ENCODE measurements at regions not wholly inside any gene's neighbourhood (a gene's known extent, or its start where the extent isn't known, plus 50 kb on each side); places are given as distances from the start of the nearest gene placed in this dataset.

- no peak for ATAC-seq
Measured at GRCh38 chr11:134571301-134571700, 159.3 kb upstream of the B3GAT1 start.

- no peak for ATAC-seq
Measured at GRCh38 chr11:134569195-134569594, 157.2 kb upstream of the B3GAT1 start.

GRCh38 chr11:134566311-134566710 lies 154.3 kb upstream of the B3GAT1 start:
- no peak for ATAC-seq

- no peak for ATAC-seq
Measured at GRCh38 chr11:134565343-134565891, 153.4 kb upstream of the B3GAT1 start.

DNA sequence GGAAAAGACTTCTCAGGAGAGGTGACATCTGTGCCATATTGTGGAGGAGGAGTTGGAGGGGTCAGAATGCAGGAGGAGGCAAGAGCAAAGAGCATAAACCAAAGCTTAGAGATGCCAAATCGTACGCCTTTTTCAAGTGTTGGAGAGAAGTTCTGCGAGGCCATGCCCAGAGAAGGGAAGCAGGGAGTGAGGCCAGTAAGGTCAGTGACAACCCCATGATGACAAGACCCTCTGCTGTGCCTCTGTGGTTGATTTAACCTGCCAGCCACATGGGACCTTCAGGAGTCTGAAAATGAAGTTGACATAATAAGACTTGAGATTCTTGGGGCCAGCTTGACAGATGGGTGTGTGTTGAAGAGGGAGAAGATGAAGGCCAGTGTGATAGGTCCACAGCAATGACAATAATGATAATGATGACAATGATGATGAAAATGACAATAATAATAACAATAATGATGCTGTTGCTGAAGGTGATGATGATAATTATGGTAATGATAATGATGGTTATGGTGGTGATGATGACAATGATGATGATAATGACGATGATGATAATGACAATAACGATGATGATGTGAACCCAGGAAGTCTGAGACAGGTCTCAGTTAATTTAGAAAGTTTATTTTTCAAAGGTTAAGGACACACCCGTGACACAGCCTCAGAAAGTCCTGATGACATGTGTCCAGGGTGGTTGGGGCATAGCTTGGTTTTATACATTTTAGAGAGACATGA lies 152.6 kb upstream of the B3GAT1 start:
- no peak for ATAC-seq

- no peak for ATAC-seq
Measured at GRCh38 chr11:134562941-134563471, 151.0 kb upstream of the B3GAT1 start.

DNA sequence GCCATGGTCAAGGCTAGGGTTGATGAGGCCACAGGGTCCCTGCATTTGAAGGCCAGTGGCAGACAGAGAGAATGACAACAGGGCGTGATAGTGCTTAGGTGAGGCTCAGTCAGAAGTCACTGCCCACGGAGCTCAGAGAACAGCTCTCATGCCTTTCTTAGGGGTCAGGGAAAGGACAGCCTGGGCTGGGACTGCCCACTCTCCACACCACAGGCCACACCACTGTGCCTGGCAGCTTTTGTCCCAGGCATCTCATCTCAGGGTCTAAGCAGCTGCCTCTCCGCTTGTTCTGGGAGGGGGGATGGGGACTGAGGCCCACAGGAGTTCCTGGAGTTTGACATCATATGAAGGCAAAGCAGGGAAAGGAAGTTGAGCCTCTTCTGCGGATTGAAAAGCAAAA lies 150.2 kb upstream of the B3GAT1 start:
- no peak for ATAC-seq

- ATAC-seq: no peak
Measured at GRCh38 chr11:134561331-134561720, 149.3 kb upstream of the B3GAT1 start.

GRCh38 chr11:134560566-134561330 lies 148.7 kb upstream of the B3GAT1 start:
- no peak for ATAC-seq

GRCh38 chr11:134560066-134560465 lies 148.0 kb upstream of the B3GAT1 start:
- ATAC-seq: no peak

- no peak for ATAC-seq
Measured at GRCh38 chr11:134559602-134559962, 147.5 kb upstream of the B3GAT1 start.

GRCh38 chr11:134558916-134559601 lies 147.0 kb upstream of the B3GAT1 start:
- no peak for ATAC-seq

GRCh38 chr11:134558258-134558835 lies 146.3 kb upstream of the B3GAT1 start:
- no peak for ATAC-seq

DNA sequence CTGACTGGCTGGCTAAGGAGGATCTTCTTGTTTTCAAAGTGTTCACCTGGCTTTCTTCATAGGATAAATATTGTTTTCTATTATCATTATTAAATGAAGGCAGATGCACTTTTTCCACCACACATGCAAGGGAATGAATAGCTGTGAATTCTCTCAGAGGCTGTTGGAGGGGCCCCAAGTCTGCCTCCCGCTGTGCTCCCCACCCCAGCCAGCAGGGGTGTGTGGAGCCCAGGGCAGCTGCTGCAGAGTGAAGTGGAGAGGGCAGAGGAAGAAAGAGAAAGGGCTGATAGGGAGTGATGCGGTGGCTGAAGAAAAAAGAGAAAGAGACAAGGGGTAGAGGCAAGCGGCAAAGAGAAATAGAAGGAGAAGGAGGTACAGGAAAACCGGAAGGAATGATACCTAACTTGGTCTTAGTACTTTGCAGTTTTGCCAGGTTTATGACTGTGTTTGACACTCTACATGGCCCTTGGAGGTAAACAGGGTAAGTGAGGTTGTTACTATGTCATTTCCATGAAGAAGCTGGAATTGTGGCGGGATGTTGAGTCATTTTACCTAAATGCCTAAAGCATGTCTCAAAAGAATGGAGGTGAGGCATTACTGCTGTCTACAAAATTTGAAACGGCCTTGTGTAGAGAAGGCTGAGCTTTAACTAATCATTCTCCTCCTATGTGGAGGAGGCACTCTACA lies 145.7 kb upstream of the B3GAT1 start:
- no peak for ATAC-seq

DNA sequence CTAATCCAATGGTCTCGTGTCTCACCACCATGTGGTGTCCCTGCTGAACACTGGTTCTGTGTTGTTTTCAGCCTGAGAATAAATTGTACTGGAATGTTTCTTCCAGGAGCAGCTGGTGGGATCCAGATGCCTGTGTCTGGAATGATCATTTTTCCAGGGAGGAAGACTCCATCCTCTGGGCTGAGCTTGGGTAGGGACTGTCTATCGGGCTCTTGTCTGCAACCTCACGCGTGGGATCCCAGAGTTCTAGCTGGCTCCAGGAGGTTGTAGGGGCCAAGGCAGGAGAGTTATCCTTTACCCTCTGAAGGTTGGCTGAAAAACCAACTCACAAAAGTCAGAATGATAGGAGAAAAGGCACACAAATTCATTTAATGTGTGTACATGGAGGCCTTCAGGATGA lies 144.1 kb upstream of the B3GAT1 start:
- ATAC-seq: no peak

DNA sequence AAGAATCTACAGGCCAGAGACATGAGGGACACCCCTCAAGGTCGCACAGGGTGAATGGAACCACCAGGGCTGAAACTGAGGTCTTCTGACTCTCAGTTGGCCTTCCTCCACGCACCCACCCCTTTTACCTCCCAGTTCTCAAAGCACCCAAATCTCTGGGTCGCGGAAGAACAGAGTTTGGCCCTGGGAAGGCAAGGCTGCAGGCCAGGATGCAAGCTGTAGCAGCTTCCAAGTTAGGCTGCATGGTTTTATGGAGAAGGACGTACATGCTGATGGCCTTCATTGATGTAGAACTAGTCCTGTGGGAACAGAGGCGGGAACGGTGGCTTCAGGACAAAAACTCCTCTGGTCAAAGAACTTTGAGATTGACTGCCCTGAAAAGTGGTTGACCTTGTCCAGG lies 143.5 kb upstream of the B3GAT1 start:
- no peak for ATAC-seq

DNA sequence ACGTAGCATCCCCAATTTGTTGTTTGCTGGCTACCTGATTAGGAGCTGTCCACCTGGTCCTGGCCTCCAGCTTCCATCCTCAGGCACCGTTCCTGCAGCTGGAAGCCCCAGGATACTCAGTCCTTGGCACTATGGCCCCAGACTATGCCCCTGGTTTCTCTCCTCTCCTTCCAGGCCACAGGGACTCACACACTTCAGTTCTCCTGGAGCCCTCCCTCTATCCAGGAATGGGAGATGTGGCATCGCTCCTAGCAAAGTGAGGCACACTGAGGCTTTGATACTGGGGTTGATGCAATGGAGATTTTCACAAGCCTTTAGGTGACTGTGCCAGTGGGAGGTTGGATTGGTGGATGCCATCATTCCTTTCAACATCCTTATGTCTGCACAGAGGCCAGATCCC lies 142.8 kb upstream of the B3GAT1 start:
- ATAC-seq: no peak

- no peak for ATAC-seq
Measured at GRCh38 chr11:134554106-134554505, 142.1 kb upstream of the B3GAT1 start.

GRCh38 chr11:134552749-134553148 lies 140.7 kb upstream of the B3GAT1 start:
- no peak for ATAC-seq

DNA sequence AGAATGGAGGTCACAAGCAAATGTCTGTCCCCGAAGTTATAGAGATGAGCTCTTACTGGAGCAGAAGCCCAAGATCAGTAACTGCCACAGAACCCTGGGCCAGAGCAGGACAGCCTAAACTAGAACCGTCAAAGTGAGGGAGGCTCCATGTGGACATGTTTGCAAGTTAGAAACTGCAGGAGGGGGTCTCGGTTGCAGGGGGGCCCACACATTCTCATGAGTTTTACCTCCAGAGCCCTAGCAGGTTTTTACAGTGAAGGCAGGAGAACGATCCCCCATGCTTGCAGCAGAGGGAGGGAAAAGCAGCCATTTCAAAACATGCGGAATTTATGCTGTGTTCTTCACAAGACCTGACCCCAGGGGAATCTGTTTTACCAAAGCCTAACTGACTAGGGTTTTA lies 133.5 kb upstream of the B3GAT1 start:
- no peak for ATAC-seq

DNA sequence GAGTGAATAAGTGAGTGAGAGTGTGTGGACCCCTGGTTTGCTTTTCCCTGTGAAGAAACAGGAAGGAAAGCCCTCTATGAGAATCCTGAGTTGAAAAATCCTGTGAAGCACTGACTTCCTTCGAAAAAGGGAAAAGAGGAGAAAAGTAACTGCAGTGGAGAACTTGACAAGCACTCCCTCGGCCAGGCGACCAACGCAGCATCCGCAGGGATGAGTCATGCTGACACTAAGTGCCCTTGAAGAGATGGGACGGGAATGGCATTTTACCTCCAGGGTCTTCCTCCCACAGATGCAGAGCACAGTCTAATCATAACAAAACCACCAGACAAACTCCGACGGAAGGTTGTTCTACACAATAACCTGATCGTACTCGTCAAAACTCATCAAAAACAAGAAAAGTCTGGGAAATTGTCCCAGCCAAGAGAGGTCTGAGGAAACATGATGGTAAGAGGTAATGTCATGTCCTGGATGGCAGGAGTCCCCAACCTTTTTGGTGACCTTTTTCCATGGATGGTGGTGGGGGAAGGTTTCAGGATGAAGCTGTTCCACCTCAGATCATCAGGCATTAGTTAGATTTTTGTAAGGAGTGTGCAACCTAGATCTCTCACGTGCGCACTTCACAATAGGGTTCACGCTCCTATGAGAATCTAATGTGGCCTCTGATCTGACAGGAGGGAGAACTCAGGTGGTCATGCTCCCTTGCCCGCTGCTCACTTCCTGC lies 132.2 kb upstream of the B3GAT1 start:
- no peak for ATAC-seq

DNA sequence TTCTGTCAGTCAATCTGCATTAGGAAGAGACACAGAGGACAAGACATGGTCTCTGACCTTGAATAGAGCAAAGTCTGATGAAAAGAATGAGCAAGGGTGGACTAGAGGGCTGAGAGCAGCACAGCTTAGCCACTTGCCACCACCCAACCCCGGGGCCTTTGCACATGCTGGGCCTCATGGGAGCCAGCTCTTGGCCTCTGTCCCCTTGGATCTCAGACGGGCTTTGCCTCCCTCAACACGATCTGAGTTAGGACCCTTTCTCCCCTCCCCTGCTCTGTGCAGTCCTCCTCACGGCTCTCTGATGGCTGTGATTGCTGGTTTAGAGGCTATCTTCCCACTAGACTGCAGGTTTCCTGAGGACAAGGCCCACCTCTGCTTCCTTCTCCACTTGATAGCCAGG lies 131.6 kb upstream of the B3GAT1 start:
- no peak for ATAC-seq

Measured in activated CD4-positive, CD25-positive, alpha-beta regulatory T cell treated with anti-CD3 and anti-CD28 coated beads, Interleukin-2, amount 50 U/mL, for 24 hours (primary cell).